ENCODE measurements at regions not wholly inside any gene's neighbourhood (a gene's known extent, or its start where the extent isn't known, plus 50 kb on each side); places are given as distances from the start of the nearest gene placed in this dataset.

DNA sequence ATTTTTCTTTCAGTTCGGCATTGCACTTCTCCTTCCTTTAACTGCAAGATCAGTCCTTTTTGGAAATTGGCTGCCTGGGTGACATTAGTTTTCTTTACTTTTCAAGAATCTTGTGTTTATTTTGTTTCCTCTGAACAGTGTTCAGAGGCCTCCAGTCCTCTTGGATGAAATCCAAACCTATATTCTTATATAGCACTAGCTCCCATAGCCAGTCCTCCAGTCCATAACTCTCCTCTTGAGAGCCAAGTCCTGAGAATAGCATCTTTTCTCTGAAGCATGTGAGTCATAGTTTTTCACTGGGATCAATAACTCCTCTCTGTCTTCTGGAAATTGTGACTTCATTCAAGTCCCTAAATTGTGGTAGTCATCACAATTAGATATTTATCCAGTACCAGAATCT lies 357.5 kb downstream of the RAPGEF2 start:
- DNase-seq (no peak), ATAC-seq (ENCODE audit: low read depth) (no peak)
- no peaks in the 10 kb centered on the region for H3K27me3 Mint-ChIP-seq
- POLR2A ChIA-PET, result no interaction called here
- no peak overlapping the region for H3K4me3 Mint-ChIP-seq
- no peak overlapping the region for H3K27ac Mint-ChIP-seq
- peaks cover 3% of the 10 kb centered on the region for H3K4me1 Mint-ChIP-seq
- peaks cover 5% of the 10 kb centered on the region for H3K9me3 Mint-ChIP-seq
- no peaks in the 10 kb centered on the region for H3K36me3 Mint-ChIP-seq

DNA sequence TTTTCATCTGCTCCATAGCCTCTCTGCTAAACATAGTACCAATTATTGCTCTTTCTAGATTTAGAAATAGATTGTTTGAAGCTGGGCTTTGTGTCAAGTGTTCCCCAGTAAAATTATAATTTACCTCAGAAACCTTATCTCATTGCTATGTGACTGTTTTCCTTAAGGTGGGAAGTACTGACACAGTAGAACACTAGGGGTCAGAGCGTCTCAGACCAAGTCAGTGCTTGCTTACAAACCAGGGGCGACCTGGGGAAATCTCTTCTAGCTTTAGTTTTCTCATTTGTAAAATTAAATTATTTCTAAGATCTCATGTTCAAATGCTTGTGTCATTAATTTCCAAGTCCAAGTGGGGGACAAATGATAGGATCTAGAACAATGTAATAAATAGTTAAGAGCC lies 360.4 kb downstream of the RAPGEF2 start:
- Mint-ChIP-seq H3K4me1 (no peaks in the 10 kb centered on the region), H3K36me3 (no peaks in the 10 kb centered on the region), H3K27me3 (no peaks in the 10 kb centered on the region), H3K9me3 (peaks cover 6% of the 10 kb centered on the region), H3K27ac (no peak overlapping the region), H3K4me3 (no peak overlapping the region)
- DNase-seq (no peak), ATAC-seq (ENCODE audit: low read depth) (no peak)
- POLR2A ChIA-PET, result no interaction called here

DNA sequence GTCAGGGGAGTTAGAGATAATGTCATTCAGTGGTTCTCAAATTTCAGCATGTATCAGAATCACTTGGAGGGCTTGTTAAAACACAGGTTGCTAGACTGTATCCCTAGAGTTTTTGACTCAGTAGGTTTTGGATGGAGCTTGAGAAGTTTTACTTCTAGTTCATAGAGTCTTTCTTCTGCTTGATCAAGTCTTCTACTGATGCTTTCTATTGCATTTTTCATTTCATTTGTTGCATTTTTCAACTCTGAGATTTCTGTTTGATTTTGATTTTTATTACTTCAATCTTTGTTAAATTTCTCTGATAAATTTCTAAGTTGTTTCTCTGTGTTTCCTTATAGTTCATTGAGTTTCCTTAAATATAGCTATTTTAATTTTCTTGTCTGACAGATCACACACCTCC lies 361.4 kb downstream of the RAPGEF2 start:
- H3K4me3 Mint-ChIP-seq, result no peak overlapping the region
- no peaks in the 10 kb centered on the region for H3K36me3 Mint-ChIP-seq
- no peak for ATAC-seq (ENCODE audit: low read depth)
- H3K27ac Mint-ChIP-seq, result no peak overlapping the region
- H3K9me3 Mint-ChIP-seq, result peaks cover 6% of the 10 kb centered on the region
- no peaks in the 10 kb centered on the region for H3K27me3 Mint-ChIP-seq
- POLR2A ChIA-PET, result no interaction called here
- no peaks in the 10 kb centered on the region for H3K4me1 Mint-ChIP-seq
- DNase-seq, result no peak

DNA sequence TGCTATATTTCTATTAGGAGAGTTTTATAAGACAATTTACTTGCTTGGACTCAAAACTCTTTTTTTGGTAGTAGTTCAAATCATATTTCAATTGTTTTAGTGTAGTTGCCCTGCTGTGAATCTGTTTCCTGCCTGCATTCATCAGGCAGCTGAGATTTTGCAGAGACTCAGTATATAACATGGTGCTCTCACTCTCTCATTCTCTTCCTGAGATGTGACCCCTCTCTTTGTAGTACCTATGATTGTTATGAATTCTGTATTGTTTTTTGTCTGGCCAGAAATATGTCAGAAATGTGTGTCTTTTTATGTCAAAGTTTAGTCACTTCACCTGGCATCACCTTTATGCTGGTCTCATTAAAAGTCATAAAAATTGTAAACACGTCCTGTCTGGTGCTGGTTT lies 374.0 kb downstream of the RAPGEF2 start:
- Mint-ChIP-seq H3K27ac (no peak overlapping the region), H3K4me1 (no peaks in the 10 kb centered on the region), H3K9me3 (peaks cover 1% of the 10 kb centered on the region), H3K4me3 (no peak overlapping the region), H3K36me3 (no peaks in the 10 kb centered on the region), H3K27me3 (peaks cover 2% of the 10 kb centered on the region)
- DNase-seq (no peak), ATAC-seq (ENCODE audit: low read depth) (no peak)
- POLR2A ChIA-PET, result no interaction called here

DNA sequence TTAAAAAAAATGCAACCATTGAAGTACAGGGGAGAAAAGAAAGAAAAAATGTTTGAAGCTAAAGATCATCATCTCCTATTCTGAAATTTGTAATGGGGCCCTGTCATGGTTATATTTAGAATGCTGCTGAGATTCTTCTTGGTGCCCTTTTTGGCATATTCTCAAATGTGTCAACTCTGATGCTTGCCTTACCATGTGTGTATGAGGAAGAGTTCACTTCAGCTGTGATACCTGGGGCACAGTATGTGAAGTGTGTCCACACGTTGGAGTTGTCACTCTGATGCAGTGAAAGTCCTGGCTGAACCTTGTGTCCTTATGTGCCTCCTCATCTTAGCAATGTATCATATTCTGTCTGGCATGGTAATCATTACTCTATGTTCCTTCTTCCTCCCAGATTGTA lies 377.9 kb downstream of the RAPGEF2 start:
- H3K27ac Mint-ChIP-seq, result no peak overlapping the region
- H3K36me3 Mint-ChIP-seq, result no peaks in the 10 kb centered on the region
- H3K4me1 Mint-ChIP-seq, result peaks cover 5% of the 10 kb centered on the region
- DNase-seq, result no peak
- H3K4me3 Mint-ChIP-seq, result no peak overlapping the region
- no peaks in the 10 kb centered on the region for H3K9me3 Mint-ChIP-seq
- no peak for ATAC-seq (ENCODE audit: low read depth)
- POLR2A ChIA-PET, result no interaction called here
- H3K27me3 Mint-ChIP-seq, result peaks cover 13% of the 10 kb centered on the region

DNA sequence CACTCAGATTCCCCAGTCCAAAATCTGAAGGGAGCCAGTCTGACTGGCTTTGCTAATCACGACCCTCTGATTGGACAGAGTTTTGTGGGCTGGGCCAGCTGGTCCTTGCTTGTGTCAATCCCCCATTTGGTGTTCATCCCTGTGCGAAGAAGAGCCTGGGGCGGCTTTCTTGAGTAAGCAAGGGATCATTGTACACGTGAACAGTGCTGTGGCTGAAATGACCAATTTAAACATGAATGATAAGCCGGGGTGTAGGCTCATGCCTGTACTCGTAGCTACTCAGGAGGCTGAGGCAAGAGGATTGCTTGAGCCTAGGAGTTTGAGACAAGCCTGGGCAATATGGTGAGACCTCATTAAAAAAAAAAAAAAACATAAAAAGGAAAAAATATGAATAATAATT lies 379.1 kb downstream of the RAPGEF2 start:
- POLR2A ChIA-PET, result no interaction called here
- H3K9me3 Mint-ChIP-seq, result no peaks in the 10 kb centered on the region
- no peaks in the 10 kb centered on the region for H3K36me3 Mint-ChIP-seq
- H3K4me1 Mint-ChIP-seq, result peaks cover 5% of the 10 kb centered on the region
- no peak overlapping the region for H3K4me3 Mint-ChIP-seq
- DNase-seq (no peak), ATAC-seq (ENCODE audit: low read depth) (no peak)
- no peak overlapping the region for H3K27ac Mint-ChIP-seq
- H3K27me3 Mint-ChIP-seq, result peaks cover 13% of the 10 kb centered on the region

DNA sequence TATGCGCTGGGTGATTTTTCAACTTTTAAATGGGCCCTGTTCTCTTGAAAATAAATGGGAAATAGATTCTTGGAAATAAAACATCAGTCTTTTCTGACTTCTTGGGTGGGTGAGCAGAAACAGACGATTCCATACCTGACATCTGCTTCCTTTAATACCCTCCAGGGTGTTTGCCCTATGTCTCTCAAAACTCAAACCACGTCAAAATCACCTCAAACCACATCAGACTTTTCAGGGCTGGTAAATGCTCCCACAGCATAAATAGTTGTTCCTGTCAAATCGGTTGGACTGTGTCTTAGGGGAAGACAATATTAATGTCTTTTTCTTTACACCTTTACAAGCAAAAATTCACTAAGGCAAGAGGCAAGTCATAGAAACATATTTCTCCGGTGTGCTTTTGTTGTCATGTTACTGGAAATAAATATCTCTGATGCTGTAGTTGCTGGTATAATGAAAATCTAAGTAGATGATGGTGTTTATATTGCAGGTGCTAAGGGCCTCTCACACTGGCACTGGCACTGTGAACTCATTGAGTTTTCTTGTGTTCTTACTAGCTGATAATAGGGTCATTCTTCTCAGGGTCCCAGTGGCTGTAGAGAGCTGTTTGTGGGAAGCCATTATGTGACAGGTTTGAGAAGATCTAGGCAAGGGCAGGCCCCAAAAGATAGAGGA lies 380.4 kb downstream of the RAPGEF2 start:
- no peak overlapping the region for H3K4me3 Mint-ChIP-seq
- no peak for ATAC-seq (ENCODE audit: low read depth)
- H3K9me3 Mint-ChIP-seq, result no peaks in the 10 kb centered on the region
- POLR2A ChIA-PET, result no interaction called here
- no peaks in the 10 kb centered on the region for H3K36me3 Mint-ChIP-seq
- H3K27me3 Mint-ChIP-seq, result peaks cover 17% of the 10 kb centered on the region
- H3K4me1 Mint-ChIP-seq, result peaks cover 5% of the 10 kb centered on the region
- H3K27ac Mint-ChIP-seq, result no peak overlapping the region
- no peak for DNase-seq

DNA sequence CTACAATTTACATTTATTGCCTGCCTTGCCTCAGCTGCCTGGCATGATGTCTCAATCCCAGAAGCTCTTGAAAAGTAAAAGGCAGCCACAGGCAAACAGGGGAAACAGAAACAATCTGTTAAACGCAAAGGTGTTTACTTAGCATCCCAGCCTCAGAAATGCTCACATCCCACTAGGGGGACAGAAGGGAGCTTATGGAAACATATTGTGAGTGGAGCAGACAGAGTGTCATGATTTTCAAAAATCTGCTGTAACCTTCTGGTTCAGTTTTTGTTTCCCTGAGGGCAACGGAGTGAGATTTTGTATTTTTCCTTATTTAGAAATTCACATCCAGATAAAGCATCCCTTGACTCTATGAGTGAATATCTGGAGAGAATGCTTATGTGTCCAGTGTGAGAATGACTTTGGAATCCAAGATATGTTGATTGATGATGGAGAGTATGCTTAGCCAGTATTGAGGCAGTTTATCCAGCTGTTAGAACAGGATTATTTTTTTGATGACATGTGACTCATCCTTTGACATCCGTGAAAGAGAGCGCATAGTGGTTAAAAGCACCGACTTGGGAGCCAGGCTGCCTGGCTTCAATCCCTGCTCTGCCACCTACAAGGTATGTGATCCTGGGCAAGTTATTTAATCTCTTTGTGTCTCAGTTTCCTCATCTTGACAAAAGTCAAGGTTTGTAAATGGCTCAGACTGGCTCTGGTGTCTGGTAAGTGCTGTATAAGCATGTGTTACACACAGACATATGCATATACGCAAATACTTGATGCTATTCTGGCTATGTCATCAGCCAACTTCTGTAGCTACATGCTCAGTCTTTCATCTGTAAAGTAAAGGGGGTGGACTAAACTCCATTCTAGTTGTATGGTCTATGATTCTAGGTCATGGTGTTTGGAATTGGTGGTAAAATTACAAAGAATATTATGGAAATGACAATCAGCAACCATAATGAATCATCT lies 381.2 kb downstream of the RAPGEF2 start:
- no peaks in the 10 kb centered on the region for H3K9me3 Mint-ChIP-seq
- POLR2A ChIA-PET, result no interaction called here
- no peaks in the 10 kb centered on the region for H3K36me3 Mint-ChIP-seq
- no peak overlapping the region for H3K4me3 Mint-ChIP-seq
- peaks cover 5% of the 10 kb centered on the region for H3K4me1 Mint-ChIP-seq
- H3K27ac Mint-ChIP-seq, result no peak overlapping the region
- peaks cover 17% of the 10 kb centered on the region for H3K27me3 Mint-ChIP-seq
- ATAC-seq (ENCODE audit: low read depth) (no peak), DNase-seq (no peak)

DNA sequence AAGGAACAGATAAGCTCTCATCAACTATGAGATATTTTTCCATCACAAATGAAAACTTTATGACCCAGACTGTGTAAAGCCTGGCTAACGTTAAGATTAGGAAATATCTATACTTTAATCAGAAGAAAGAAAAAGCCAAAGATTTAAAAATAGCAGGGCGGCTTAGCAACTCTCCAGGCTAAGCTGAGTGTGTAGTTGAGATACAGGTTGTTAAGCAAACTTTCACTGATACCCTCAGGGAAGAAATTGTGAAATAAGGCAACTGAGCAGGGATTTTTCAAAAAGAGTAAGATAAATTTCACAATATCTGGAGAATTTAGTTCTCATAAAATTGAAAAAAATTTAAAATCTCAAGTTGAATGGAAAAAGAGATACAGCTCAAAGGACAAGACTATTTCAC lies 382.0 kb downstream of the RAPGEF2 start:
- ATAC-seq (ENCODE audit: low read depth), result no peak
- DNase-seq, result no peak
- POLR2A ChIA-PET, result no interaction called here
- Mint-ChIP-seq H3K4me1 (peaks cover 5% of the 10 kb centered on the region), H3K36me3 (no peaks in the 10 kb centered on the region), H3K27ac (no peak overlapping the region), H3K27me3 (peaks cover 17% of the 10 kb centered on the region), H3K9me3 (no peaks in the 10 kb centered on the region), H3K4me3 (no peak overlapping the region)

DNA sequence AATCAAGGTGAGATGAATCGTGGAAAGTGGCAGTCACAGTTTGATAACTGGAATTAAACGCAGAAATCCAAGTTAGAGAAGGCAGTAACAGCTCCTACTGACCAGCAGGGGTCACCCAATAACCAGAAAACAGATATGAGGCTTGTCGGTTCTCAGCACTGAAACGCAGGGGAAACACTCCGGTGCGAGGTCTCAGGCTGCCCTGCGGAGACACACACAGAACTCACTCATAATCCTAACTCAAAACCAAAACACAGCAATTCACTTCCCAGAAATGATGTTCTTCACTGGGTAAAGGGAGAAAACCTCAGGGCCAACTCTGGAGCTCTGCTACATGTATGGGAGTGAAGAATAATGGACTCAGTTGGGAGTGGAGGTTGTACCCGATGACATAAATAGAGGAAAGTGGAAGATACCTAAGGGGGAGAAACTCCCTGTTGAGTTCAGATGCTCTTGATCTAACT lies 384.4 kb downstream of the RAPGEF2 start:
- peaks cover 5% of the 10 kb centered on the region for H3K4me1 Mint-ChIP-seq
- peaks cover 15% of the 10 kb centered on the region for H3K27me3 Mint-ChIP-seq
- POLR2A ChIA-PET, result no interaction called here
- H3K4me3 Mint-ChIP-seq, result no peak overlapping the region
- no peak overlapping the region for H3K27ac Mint-ChIP-seq
- DNase-seq (peak; percentile 28), ATAC-seq (ENCODE audit: low read depth) (peak; percentile 61)
- H3K9me3 Mint-ChIP-seq, result no peaks in the 10 kb centered on the region
- H3K36me3 Mint-ChIP-seq, result no peaks in the 10 kb centered on the region

DNA sequence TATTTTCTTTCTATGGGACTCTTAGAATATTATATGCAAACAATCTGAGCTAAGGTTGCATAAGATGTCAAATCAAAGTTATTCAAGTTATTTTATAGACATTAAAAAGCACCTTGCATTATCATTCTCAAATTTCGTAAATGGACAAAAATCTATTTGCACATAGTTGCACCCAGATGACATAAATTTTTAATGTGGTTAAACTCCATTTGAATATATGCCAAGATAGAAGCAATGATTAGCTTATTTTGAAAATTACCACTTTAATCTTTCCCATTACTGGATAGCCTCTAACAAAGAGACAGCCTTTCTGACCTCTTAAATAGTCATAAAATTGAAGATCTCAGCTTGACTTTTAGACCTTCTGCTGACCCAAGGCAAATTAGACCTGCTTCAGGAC lies 386.8 kb downstream of the RAPGEF2 start:
- DNase-seq (no peak), ATAC-seq (ENCODE audit: low read depth) (no peak)
- Mint-ChIP-seq H3K36me3 (no peaks in the 10 kb centered on the region), H3K27me3 (peaks cover 6% of the 10 kb centered on the region), H3K27ac (no peak overlapping the region), H3K4me3 (no peak overlapping the region), H3K9me3 (no peaks in the 10 kb centered on the region), H3K4me1 (no peaks in the 10 kb centered on the region)
- POLR2A ChIA-PET, result no interaction called here

DNA sequence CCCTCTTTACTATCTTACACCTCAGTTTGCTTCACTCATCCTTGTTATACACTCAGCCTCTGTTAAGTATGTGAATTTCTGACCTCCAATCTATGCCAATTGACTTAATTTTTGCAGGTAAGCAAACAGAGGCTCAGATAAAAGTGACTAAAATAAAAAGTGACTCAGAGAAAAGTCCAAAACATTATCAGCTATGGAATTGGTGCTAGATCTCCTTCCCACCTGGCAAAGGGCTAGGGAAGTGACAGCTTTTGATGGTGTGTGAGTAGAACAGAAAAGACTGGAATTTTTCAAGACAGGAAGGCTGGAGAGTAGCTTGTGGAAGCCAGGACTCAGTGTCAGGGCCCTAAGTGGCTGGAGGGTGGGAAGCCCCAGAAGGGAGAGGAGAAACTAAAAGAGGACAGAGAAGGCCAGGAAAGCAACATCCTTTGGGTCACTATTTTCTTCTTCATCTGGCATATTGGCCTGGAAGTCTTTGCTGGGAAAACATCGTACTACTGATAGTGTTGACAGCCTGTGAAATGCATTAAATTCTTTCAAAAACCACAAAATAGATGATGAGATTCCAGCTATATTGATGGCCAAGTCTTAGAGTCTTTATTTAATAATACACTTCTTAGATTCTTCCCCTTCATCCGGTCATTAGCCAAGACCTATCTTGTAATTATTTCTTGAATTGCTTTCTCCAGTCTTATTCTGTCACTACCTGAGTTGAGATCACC lies 392.8 kb downstream of the RAPGEF2 start:
- H3K36me3 Mint-ChIP-seq, result no peaks in the 10 kb centered on the region
- H3K9me3 Mint-ChIP-seq, result no peaks in the 10 kb centered on the region
- no peak overlapping the region for H3K4me3 Mint-ChIP-seq
- no peaks in the 10 kb centered on the region for H3K4me1 Mint-ChIP-seq
- no peak for DNase-seq
- POLR2A ChIA-PET, result no interaction called here
- ATAC-seq (ENCODE audit: low read depth), result no peak
- H3K27ac Mint-ChIP-seq, result no peak overlapping the region
- H3K27me3 Mint-ChIP-seq, result no peaks in the 10 kb centered on the region

DNA sequence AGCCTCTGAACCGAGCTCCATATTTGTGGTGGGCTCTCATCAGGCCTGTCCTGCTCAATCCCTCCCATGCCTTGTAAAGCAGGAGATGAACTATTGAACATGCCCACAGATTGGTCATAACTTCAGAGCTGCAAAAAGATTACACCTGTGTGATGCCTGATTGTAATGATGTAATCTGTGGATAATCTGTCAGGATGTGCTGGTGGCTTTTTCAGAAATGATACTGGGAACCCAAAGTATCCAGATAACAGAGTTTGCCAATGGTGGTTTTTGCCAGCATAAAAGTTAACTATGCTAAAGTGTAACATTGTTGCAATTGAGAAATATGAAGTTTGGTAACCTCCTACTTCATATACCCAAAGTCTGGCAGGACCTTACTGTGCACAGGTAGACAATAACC lies 393.4 kb downstream of the RAPGEF2 start:
- POLR2A ChIA-PET, result no interaction called here
- Mint-ChIP-seq H3K27ac (no peak overlapping the region), H3K4me1 (no peaks in the 10 kb centered on the region), H3K36me3 (no peaks in the 10 kb centered on the region), H3K9me3 (no peaks in the 10 kb centered on the region), H3K4me3 (no peak overlapping the region), H3K27me3 (no peaks in the 10 kb centered on the region)
- DNase-seq (no peak), ATAC-seq (ENCODE audit: low read depth) (no peak)

DNA sequence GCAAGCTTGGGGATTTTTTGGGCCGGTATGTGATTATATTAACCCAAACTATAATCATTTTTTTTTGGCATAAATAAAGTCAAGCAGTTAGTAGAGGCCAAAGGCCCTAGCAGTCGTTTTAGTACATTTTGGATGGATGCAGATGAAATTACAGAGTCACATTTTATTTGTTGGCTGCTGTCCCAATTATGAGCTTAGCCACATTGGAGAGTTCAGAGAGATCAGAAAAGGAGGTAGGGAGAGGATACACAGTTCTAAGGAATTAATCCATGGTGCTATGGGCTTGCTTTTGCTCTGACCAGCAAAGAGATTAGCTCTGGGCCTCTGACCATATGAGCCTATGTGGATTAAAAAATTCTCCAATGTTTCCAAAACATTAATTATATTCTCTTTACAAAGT lies 395.1 kb downstream of the RAPGEF2 start:
- no peaks in the 10 kb centered on the region for H3K9me3 Mint-ChIP-seq
- POLR2A ChIA-PET, result no interaction called here
- H3K4me3 Mint-ChIP-seq, result no peak overlapping the region
- no peaks in the 10 kb centered on the region for H3K36me3 Mint-ChIP-seq
- ATAC-seq (ENCODE audit: low read depth) (no peak), DNase-seq (no peak)
- no peaks in the 10 kb centered on the region for H3K4me1 Mint-ChIP-seq
- no peak overlapping the region for H3K27ac Mint-ChIP-seq
- H3K27me3 Mint-ChIP-seq, result no peaks in the 10 kb centered on the region
